HG03039 (cell line): ENCODE measurements at regions not wholly inside any gene's neighbourhood (a gene's known extent, or its start where the extent isn't known, plus 50 kb on each side); places are given as distances from the start of the nearest gene placed in this dataset.
"Not testable (repeated sequence)": the region's sequence is repeated elsewhere in the genome, so short reads cannot be mapped to it uniquely, and the experiment has no call there.

Experiments used
- ATAC-seq: cut with Tn5 transposase; IDR thresholded peaks from one replicate; pipeline ENCODE4 v1.9.1; 2021; ENCODE audit warnings: mild to moderate bottlenecking, moderate library complexity; ENCODE audit not compliant: unreplicated experiment

DNA sequence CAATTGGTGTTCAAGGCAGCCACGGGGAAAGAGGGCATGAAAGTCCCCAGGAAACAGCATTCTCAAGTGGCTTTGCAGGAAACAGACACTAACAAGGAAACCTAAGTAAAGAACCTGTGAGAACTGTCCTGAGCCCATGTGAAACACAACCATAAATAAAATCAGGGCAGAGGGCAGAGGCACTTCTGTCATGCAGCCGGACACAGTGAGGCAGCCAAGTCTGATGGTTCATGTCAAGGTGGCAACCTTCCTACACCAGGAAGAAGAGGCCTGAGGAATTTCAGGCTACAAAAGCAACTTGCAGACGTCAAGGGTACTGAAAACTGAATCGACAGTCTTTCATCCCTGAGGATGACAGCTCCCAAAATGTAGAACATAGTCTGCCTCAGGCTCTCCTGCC lies 458.2 kb upstream of the NPVF start:
- ATAC-seq: no peak

DNA sequence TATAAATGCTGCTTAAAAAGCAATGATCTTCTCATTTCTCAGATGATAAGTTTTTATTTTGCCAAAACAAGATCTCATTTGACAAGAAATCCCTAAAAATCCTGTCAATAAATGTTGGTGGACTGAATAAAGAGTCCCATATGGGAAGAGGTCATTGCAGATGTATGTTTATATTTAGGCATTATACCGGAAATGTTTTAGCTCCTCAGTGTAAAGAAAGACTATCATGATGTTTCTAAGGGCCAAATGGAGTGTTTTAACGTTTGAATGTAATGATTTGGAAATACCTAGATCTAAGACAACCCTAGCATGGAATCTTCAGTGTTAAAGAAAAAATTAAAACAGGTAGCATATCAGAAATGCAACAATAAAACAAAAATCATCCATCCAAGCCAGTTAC lies 457.8 kb upstream of the NFE2L3 start:
- ATAC-seq: no peak

DNA sequence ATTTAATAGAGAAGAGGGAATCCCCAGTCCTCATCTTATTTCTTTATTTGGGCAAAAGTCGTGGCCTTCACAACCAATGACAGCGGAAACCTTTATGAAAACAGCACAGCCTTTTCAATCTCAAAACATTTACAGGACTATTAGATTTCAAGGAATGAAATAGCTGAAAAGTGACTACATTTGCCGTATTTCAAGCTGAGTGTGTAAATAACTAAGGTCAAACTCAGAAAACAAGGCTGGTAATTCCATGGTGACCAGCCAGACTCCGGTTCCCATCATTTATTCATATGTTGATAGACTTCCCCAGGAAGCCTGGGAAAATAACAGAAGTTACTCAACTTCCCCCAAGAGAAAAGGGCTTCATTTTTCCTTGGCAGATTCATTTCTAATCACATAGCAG lies 457.3 kb upstream of the NFE2L3 start:
- no peak for ATAC-seq

DNA sequence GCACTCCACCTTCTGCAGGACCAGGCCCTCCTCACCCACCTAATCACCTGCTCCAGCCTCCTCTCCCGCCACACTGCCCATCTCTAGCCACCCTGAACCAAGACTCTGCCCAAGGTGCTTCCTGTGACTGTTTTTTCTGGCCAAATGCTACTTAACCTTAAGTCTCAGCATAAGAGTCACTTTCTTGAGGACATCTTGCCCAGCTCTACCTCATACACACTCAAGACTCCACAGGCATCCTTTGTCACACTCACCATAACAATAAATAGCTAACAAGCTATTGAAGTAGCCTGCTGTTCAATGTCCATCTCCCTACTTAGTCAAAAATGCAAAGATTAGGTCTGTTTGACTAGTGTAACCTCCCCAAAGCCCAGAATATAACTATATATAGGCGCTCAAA lies 455.4 kb upstream of the NFE2L3 start:
- no peak for ATAC-seq

DNA sequence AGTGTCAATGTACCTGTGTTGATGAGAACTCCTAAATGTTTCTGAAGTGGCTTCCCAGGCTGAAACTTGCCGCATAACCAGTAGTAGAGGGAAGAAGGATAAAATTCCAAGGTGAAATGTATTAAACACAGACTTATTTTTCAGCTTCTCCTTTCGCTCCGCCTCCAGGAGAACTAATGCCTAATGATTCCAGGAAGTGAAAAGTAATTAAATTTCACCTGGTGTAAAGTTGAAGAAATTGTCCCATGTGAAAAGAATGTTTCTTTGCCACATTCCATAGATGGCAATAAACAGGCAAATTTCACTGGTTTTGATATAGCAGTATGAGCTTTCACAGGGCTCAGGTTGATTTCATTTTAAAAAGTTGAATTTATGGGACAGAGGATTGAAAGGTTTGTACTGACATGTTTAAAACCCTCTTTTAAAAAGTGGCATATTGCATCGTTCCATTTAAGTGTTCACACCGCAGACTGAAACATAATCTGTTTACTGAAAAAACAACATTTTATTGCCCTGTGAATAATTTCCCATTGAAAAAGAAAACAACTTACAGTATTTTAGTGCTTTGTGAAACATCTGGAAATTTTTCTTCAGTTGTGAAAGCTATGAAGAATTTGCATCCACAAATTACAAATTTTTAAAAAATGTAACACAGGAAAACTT lies 453.4 kb upstream of the NFE2L3 start:
- ATAC-seq: no peak

DNA sequence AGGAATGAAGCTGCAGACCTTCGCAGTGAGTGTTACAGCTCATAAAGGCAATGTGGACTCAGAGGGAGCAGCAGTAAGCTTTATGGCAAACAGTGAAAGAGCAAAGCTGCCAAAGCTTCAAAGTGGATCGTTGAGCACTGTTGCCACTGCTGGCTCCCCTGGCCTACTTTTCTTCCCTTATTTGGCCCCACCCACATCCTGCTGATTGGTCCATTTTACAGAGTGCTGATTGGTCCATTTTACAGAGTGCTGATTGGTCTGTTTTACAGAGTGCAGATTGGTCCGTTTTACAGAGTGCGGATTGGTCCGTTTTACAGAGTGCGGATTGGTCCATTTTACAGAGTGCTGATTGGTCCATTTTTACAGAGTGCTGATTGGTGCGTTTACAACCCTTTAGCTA lies 451.9 kb upstream of the NFE2L3 start:
- not testable (repeated sequence) for ATAC-seq

DNA sequence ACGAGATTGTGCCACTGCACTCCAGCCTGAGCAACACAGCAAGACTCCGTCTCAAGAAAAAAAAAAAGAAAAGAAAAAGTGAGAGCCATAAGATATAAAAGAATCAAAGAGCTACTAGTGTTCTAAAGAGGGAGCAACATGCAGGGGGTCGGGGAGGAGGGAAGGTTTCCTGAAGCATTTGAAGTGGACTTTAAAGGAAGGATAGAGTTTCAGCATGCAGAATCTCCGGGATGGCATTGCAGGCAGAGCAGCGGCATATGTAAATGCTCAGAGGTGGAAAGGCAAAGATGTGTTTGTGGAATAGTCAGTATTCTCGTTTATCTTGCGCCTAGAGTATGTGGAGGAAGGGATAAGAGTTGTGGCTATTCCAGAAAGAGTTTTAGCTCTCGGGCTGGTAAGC lies 447.6 kb upstream of the NFE2L3 start:
- no peak for ATAC-seq

DNA sequence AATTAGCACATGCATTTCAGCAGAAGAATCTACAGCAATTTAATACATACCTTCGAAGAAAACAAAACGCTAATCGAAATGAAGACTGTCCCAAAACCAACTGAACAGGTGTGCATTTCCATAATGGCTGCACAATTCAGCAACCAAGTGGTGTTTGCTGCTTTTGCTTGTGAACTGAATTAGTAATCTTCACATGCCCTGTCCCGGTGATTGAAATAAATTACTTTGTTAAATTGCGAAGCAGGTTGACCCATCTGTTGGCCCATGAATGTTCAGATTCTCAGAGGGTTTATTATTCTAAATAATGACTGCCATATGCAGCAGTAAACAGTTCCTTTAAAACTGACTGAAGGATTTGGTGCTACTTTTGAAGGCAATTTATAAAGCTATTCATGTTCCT lies 445.2 kb upstream of the NFE2L3 start:
- ATAC-seq: no peak

DNA sequence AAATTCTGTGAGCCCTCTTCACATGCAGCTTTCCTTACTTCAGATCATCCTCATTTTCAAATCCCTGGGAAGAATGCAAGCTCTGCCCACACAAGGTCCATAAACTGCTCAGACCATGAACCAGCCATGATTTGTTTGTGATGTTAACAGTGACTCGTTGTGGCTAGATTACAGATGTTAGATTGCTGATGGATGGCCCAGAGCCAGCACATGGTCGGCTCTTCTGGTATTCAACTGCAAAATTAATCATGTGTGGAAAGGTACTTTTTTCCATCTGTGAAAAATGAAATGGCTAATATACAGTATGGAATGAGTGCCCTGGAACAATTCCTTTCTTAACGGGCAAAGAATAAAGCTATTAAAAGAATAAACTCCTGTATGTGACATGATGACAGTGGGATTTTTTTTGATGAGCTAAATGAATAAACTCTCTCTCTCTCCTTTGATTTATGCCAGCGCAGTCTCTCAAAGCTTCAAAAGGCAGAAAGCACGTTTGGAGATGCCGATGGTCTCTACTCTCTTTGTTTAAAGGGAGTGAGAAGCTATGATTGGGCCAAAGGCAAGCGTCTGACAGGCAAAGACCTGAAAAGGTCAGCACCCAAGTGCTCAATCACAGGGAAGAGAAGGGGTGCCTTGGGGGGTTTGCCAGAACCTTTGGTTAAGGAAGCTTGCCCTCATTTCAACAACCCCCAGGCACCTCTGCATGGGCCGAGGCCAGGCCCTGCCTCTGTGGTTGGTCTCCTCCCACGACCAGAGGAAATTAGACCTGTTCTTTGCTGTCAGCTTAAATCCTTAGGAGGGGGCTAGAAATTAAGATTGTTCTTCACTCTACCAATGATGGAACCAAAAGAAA lies 444.0 kb upstream of the NFE2L3 start:
- no peak for ATAC-seq

DNA sequence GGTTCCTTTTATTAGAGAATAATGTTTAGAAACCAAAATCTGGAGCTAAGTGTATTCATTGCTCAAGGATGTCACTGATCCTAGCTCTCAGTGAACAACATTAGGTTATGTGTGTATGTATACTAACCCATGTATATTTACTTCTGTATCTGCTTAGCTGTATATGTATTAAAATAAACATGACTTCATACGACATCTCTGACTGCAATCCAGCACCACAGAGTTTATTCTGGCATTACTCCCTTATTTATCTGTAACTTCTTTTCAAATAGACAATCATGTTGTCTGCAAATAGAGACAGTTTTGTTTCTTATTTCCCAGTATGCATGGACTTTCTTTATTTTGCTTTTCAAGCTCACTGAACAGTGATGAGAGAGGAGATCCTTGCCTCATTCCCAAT lies 441.0 kb upstream of the NFE2L3 start:
- ATAC-seq: no peak

DNA sequence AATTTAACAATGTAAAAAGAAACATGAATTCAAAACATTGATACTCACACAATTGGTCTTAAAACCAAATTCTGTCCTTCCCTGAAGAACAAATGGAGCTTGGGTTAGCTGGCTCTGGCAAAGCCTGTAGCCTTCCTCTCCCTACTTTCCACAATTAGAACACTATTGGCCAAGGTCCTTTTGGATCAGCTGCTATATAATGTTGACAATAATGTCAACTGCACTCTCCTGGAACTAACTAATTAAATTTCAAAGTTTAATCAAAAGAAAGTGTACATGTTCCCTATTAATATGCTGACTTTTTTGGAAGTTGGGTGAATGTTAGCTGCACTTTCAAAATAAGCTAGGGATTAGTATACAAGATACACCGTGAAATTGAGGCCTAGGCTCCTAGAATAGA lies 440.1 kb upstream of the NFE2L3 start:
- ATAC-seq: no peak

DNA sequence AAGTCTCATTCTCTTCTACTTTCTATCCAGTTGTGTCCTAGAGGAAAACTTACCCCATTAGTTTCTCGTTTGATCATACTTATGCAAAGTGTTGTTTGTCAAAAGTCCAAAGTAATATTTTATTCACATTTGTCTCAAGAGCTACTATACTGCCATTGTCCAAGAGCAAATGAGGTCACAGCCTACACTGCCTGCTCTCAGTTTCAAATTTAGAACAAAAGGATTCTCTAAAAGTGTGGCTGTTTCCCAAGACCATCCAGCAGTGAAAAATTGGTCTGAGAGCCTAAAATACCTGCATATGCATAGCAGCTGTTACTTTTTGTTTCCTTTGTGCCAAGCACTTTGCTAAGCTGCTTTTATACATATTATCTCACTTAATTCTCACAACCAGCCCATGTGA lies 439.5 kb upstream of the NFE2L3 start:
- ATAC-seq: no peak

DNA sequence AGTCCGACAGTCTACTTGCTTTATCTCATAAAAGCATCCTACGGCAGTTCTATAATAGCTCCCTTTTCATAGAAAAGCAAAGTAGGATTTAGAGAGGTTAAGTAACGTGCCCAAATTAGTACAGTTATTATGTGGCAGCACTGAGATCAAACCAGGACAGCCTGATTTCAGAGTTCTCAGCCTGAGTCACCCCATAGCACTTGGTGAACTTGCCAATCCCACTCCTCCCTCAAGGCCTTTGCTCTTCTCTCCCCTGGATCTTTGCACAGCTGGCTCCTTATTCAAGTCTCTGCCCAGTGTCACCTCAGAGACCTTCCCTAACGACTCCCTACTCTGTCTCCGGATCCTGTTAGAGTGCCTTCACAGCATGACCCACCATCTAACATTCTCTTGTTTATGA lies 438.0 kb upstream of the NFE2L3 start:
- ATAC-seq: no peak

DNA sequence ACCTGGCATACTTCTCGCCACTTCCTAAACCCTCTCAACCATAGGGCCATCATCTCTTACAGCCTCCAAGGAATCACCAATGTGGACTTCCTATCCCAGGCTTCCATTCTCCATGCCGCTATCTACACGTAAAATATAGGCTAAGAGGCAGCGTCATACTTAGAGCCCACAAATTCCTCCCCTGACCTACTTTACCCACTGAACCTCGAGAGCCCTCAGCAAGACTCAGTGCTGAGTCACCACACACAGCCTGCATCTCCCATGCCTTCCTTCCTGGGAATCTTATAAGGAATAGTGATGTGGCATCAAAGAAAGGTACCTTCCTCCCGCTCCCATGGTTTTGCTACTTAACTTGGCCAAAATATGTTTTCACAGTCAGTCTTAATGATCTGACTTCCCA lies 435.6 kb upstream of the NFE2L3 start:
- ATAC-seq: no peak

DNA sequence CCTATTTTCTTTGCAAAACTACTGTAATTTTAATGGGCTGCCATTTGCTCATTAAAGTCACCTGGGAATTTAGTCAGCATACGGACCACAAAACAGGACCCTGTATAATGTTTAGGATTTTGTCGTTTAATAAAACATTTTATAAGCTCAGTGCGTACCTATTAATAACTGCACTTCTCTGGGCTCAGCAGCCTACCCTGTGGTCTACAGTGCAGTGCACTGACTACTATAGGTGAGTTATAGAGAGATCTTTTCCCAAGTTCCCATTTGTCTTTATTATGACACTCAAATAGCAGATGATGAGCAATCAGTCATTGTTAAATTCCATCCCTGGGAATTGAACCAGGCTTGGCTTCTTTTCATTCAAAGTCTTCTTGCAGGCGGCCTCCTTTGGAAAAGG lies 433.4 kb upstream of the NFE2L3 start:
- ATAC-seq: no peak

DNA sequence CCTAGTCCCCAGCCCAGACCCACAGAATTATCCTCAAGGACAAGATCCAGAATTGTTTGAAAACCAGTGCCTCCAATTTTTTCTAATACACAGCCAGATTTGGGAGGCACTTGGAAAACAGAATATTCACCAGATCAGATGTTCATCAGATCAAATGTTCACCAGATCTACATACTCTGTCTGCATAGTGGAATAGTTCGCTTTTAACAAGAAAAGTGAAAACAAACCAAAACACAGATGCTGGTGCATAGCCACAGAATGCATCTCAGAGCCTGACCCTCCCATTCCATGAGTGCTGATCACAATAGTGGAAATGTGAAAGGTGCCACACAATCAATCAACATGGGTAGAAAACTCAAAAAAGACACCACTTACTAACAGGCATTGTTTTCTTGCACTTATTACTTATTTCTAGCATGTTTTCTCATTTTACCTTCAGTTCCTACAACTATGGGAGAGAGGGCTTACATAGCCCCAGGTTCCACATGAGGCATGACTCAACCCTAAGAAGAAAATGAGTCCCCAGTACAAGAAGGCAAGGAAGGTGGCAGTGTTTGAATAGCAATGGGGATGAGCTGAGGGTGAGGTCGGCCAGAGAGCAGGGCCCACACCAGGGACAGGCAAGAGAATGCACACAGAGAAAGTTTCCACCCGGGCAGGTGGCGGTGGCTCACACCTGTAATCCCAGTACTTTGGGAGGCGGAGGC lies 432.7 kb upstream of the NFE2L3 start:
- no peak for ATAC-seq

DNA sequence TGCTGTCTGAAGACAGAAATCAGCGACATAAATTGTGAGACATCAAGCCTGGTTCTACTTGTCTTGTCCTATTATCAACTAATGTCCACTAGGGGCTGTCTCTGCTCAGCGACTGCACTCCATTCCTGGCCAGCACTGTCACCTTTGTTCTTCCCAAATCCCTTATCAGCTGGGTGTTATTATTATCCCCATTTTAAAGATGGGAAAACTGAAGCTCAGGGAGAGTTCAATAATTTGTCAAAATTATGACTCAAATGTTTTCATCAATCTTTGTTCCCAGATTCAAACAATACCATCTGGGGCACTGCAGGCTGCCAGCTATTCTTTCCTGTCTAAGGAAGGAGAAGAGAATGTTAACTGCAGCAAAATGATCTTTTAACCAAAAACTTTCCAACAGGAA lies 431.6 kb upstream of the NFE2L3 start:
- ATAC-seq: no peak

DNA sequence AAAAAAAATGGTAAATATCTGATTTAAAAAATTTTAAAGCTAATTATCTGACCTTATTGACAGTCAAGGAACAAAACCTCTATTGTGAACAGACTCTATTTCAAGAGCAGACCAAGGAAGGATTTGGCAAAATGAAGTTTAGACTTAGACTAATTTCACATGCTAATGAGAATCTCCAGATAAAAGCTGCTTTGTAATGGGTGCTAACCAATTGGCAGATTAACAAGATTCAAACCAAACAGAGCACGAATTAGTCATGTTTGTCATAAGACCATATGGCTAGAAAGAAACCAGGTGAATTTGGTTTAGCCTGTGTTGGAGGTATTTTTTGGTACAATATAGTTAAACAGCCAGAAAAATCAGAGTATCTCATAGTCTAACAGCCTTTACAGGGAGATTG lies 429.1 kb upstream of the NFE2L3 start:
- no peak for ATAC-seq

DNA sequence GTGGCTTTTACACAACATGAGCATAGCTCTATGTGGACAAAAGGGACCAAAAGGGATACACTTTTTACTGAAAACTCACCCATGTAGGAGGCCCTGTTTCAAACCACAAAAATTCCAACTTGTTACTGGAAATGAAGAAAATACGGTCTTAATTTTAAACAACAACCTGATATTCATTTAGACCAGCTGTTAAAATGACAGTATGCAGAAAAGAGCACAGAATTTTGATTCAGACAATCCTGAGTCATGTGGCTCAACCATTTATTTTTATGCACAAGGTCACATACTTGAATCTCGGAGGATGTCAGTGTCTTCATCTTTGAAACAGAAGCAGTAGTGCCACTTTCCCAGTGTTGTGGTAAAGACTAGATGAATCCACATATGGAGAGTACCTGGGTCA lies 426.5 kb upstream of the NFE2L3 start:
- ATAC-seq: no peak

DNA sequence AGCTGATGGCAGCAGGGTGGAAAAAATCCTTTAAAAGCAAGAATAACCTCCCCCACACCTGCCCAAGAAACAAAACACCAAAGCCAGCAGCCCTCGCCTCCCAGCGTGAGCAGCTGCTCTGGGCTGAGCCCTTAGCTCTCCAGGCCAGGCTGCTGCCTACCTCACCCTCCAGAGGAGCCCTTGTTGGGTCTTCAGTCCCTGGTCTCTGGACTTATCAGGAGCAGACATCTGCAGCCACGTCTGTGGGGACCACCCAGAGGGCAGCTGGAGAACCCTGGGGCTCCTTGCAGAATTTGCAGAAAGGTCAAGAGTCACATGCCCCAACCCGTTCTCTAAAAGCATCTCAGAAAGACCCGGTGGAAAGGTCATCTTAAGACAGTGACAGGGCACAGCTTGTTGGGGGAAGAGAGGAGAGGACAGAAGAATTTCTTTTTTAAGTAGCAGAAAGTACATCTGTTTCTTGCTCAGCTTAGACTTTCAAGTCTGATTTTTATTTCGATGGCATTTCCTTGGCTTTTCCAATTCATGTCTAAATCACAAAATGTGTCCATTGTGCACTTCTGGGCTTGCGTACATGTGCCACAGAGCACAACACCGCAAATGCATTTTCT lies 425.7 kb upstream of the NFE2L3 start:
- no peak for ATAC-seq

DNA sequence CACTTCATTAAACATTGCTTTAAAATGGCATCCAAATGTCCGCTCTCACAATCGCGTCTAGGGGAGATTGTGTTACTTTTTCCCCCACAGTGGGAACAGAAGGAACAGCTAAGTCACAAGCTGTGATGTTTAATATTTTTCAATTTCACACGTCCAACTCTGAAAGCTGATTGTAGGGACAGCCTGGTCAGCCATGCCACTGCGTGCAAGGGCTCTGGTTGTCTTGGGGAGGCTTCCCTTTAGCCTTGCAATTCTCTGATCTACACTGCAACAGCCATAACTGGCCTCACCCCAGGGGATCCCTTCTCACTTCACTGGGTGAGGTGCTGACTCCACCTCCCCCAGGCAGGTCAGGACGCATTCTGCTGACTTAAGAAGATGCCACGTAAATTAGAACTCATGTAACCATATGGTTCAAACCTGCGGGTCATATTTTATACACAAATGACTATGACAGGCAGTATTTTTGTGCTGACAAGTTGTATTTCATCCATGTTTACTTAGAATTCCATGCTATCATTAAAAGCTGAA lies 425.2 kb upstream of the NFE2L3 start:
- no peak for ATAC-seq
